ENCODE measurements at regions not wholly inside any gene's neighbourhood (a gene's known extent, or its start where the extent isn't known, plus 50 kb on each side); places are given as distances from the start of the nearest gene placed in this dataset.

- TF ChIP-seq POLR2AphosphoS5 (IDR thresholded peaks at IDR 0.05; ENCODE audit: low read depth, low read length) (no peak), POLR2A (IDR thresholded peaks at IDR 0.05; ENCODE audit: low read depth, low read length) (no peak), TAF1 (IDR thresholded peaks at IDR 0.05; ENCODE audit: borderline replicate concordance, low read depth, low read length) (no peak)
These were observed 163.4 kb upstream of the ETV3 start for GRCh38 chr1:157301477-157302198.

All from GM12892 (cell line).